Breast epithelium (tissue), 4 donors: ENCODE measurements at regions not wholly inside any gene's neighbourhood (a gene's known extent, or its start where the extent isn't known, plus 50 kb on each side); places are given as distances from the start of the nearest gene placed in this dataset.

Experiments used
- DNase-seq, 2 donors: peaks; one replicate each; pipeline ENCODE4 v3.0.0-alpha.2; 2019; ENCODE audit warnings: low spot score in 2 of 2
- H3K27ac ChIP-seq, 2 donors: fragments of 200-600 bp; sonication (generic) in 1 of 2; one replicate each; pipeline ENCODE4 v1.5.1; 2016 to 2019; ENCODE audit warnings: mild to moderate bottlenecking in 1 of 2
- H3K27me3 ChIP-seq, 2 donors: fragments of 200-600 bp; sonication (generic) in 1 of 2; one replicate each; pipeline versions ENCODE4 v1.5.1 to v1.6.0; 2017 to 2019; ENCODE audit warnings: control low read depth in 1 of 2, mild to moderate bottlenecking in 1 of 2
- H3K36me3 ChIP-seq: fragments of 200-600 bp; one replicate; pipeline ENCODE4 v1.5.1; 2019
- H3K4me1 ChIP-seq, 2 donors: fragments of 200-600 bp; sonication (generic); one replicate each; pipeline ENCODE4 v1.5.1; 2016 to 2019; ENCODE audit warnings: control low read depth in 1 of 2
- H3K4me3 ChIP-seq, 3 donors: fragments of 200-600 bp; sonication (generic); 1 replicate in 2 of 3; 2 replicates in 1 of 3; pipeline ENCODE4 v1.5.1; 2016 to 2019; ENCODE audit warnings: mild to moderate bottlenecking in 3 of 3, moderate library complexity in 2 of 3
- H3K9me3 ChIP-seq, 2 donors: fragments of 200-600 bp; sonication (generic) in 1 of 2; one replicate each; pipeline ENCODE4 v1.5.1; 2016 to 2019; ENCODE audit warnings: control low read depth in 1 of 2
- POLR2A ChIP-seq: fragments of 450-650 bp; IDR thresholded peaks from one replicate; pipeline ENCODE4 v1.6.1; 2016; ENCODE audit warnings: antibody characterized with exemption, mild to moderate bottlenecking, moderate library complexity
- POLR2AphosphoS5 ChIP-seq, 3 donors: sonication (generic); formaldehyde crosslinking; IDR thresholded peaks; one replicate each; pipeline ENCODE4 v1.6.1; 2017; ENCODE audit warnings: antibody characterized with exemption in 3 of 3
- intact Hi-C: fragments of 100-400 bp; cut with DNase I; formaldehyde crosslinking; loops from one replicate; pipeline ENCODE4 v1.15.1; 2023; ENCODE audit warnings: low total_unique reads
- TF ChIP-seq, protein P1 (sequence below), 3 donors: fragments of 450-650 bp; IDR thresholded peaks; one replicate each; pipeline ENCODE4 v1.5.1; 2016 to 2017; ENCODE audit warnings: antibody characterized with exemption in 3 of 3, mild to moderate bottlenecking in 3 of 3, moderate library complexity in 3 of 3

- intact Hi-C loops: no loop called here
- no peak for DNase-seq
- Histone ChIP-seq H3K27me3 (no peaks in the 10 kb centered on the region), H3K27ac (no peak overlapping the region), H3K9me3 (no peaks in the 10 kb centered on the region), H3K36me3 (no peaks in the 10 kb centered on the region), H3K4me3 (no peak overlapping the region), H3K4me1 (no peaks in the 10 kb centered on the region)
- TF ChIP-seq, protein P1, sequence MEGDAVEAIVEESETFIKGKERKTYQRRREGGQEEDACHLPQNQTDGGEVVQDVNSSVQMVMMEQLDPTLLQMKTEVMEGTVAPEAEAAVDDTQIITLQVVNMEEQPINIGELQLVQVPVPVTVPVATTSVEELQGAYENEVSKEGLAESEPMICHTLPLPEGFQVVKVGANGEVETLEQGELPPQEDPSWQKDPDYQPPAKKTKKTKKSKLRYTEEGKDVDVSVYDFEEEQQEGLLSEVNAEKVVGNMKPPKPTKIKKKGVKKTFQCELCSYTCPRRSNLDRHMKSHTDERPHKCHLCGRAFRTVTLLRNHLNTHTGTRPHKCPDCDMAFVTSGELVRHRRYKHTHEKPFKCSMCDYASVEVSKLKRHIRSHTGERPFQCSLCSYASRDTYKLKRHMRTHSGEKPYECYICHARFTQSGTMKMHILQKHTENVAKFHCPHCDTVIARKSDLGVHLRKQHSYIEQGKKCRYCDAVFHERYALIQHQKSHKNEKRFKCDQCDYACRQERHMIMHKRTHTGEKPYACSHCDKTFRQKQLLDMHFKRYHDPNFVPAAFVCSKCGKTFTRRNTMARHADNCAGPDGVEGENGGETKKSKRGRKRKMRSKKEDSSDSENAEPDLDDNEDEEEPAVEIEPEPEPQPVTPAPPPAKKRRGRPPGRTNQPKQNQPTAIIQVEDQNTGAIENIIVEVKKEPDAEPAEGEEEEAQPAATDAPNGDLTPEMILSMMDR (IDR thresholded peaks at IDR 0.05): no peak
- TF ChIP-seq POLR2AphosphoS5 (IDR thresholded peaks at IDR 0.05) (no peak), POLR2A (no peak)
Observed at GRCh38 chr3:28835249-28835648, 445.6 kb upstream of the RBMS3 start.

GRCh38 chr3:28835751-28836150 lies 445.1 kb upstream of the RBMS3 start:
- Histone ChIP-seq H3K36me3 (no peaks in the 10 kb centered on the region), H3K9me3 (no peaks in the 10 kb centered on the region), H3K4me1 (no peaks in the 10 kb centered on the region), H3K27ac (no peak overlapping the region), H3K4me3 (no peak overlapping the region), H3K27me3 (no peaks in the 10 kb centered on the region)
- TF ChIP-seq POLR2AphosphoS5 (IDR thresholded peaks at IDR 0.05) (no peak), POLR2A (no peak)
- TF ChIP-seq, protein P1 (IDR thresholded peaks at IDR 0.05): no peak
- peak; percentile 42 to 53 for DNase-seq
- intact Hi-C loops: no loop called here

DNA sequence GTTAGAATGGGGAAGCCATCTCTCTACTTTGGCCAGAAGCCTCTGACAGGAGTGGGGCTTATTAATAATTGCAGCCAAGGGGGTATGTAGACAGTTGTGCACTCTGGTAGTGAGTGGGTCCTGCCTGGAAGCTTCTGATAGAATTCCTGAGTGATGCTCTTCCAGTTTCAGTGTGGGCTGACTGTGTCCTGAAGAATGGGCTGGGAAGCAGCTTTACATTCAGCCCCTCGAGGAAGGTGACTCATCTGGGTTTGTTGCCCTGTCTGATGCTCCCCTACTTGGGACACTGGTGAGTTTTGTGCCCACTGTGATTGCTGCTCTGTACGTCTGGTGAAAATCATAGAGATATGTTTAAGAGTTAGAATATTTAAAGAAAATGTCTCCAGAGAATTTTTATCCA lies 444.7 kb upstream of the RBMS3 start:
- TF ChIP-seq POLR2A: no peak
- no peak for TF ChIP-seq POLR2AphosphoS5 (IDR thresholded peaks at IDR 0.05)
- intact Hi-C loops: no loop called here
- H3K4me3 ChIP-seq: no peak overlapping the region
- H3K4me1 ChIP-seq: no peaks in the 10 kb centered on the region
- no peak overlapping the region for H3K27ac ChIP-seq
- H3K36me3 ChIP-seq: no peaks in the 10 kb centered on the region
- no peaks in the 10 kb centered on the region for H3K9me3 ChIP-seq
- DNase-seq: no peak
- no peaks in the 10 kb centered on the region for H3K27me3 ChIP-seq

DNA sequence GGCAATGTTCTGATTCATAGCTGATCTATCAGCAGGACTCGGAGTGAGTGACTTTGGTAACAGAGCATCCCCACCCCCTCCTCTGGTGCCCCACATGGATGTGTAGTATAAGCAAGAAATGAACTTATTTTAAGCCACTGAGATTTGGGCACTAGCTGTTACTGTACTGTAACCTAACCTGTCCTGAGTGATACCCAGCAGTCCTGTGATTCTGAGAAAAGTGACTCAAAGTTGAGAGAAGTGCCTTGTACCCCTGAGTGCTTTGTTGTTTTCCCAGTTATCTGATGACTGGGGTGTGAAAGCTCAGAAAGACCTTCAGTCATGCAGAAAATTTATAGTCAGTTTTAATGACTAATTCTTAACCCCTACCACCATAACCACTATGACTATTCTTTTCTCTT lies 439.9 kb upstream of the RBMS3 start:
- H3K9me3 ChIP-seq: no peaks in the 10 kb centered on the region
- no peaks in the 10 kb centered on the region for H3K27me3 ChIP-seq
- intact Hi-C loops: no loop called here
- no peak overlapping the region for H3K27ac ChIP-seq
- H3K4me3 ChIP-seq: no peak overlapping the region
- DNase-seq: no peak
- no peaks in the 10 kb centered on the region for H3K4me1 ChIP-seq
- no peaks in the 10 kb centered on the region for H3K36me3 ChIP-seq
- TF ChIP-seq POLR2AphosphoS5 (IDR thresholded peaks at IDR 0.05) (no peak), POLR2A (no peak)
- TF ChIP-seq, protein P1 (IDR thresholded peaks at IDR 0.05): no peak

DNA sequence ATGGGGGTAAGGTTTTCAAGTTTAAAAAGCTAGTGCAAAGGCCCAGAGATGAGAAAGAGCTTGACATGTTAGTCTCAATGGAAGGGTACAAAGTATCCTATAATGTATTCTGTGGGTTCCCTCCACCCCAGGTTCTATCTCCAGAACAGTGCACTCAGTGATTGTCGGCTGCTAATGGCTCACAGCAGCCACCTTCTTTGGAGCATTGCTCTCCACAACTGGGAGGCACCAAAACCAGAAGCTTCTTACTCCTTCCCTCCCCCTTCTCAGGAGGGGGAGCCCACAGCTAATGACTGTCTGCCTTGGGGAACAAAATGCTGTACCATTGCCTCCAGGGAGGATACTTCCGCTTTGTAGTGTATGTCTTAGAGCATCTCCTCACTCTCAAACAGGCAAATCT lies 439.4 kb upstream of the RBMS3 start:
- Histone ChIP-seq H3K27me3 (no peaks in the 10 kb centered on the region), H3K4me3 (no peak overlapping the region), H3K4me1 (no peaks in the 10 kb centered on the region), H3K9me3 (no peaks in the 10 kb centered on the region), H3K36me3 (no peaks in the 10 kb centered on the region), H3K27ac (no peak overlapping the region)
- no peak for TF ChIP-seq POLR2AphosphoS5 (IDR thresholded peaks at IDR 0.05)
- TF ChIP-seq, protein P1 (IDR thresholded peaks at IDR 0.05): no peak
- no peak for TF ChIP-seq POLR2A
- no peak for DNase-seq
- intact Hi-C loops: no loop called here
